Vagina (tissue), 2 donors: ENCODE measurements at regions not wholly inside any gene's neighbourhood (a gene's known extent, or its start where the extent isn't known, plus 50 kb on each side); places are given as distances from the start of the nearest gene placed in this dataset.

Experiments
- DNase-seq, 2 donors: peaks; one replicate each; pipeline ENCODE4 v3.0.0-alpha.2; 2017; ENCODE audit errors: extremely low spot score in 2 of 2
- H3K27ac ChIP-seq: fragments of 200-600 bp; sonication (generic); one replicate; pipeline ENCODE4 v1.5.1; 2019
- H3K27me3 ChIP-seq: fragments of 200-600 bp; sonication (generic); one replicate; pipeline ENCODE4 v1.5.1; 2019
- H3K36me3 ChIP-seq, 2 donors: fragments of 200-600 bp; sonication (generic); one replicate each; pipeline ENCODE4 v1.5.1; 2017 to 2019
- H3K4me1 ChIP-seq: fragments of 200-600 bp; sonication (generic); one replicate; pipeline ENCODE4 v1.5.1; 2019
- H3K4me3 ChIP-seq, 2 donors: fragments of 200-600 bp; sonication (generic); 1 replicate in 1 of 2; 2 replicates in 1 of 2; pipeline ENCODE4 v1.5.1; 2016 to 2019
- H3K9me3 ChIP-seq: fragments of 200-600 bp; sonication (generic); one replicate; pipeline ENCODE4 v1.5.1; 2019
- CTCF ChIP-seq, 3 experiments: fragments of 450-650 bp in 2 of 3; fragments of 200-600 bp in 1 of 3; sonication (generic) in 1 of 3; IDR thresholded peaks; one replicate each; pipeline ENCODE4 v1.5.1; 2017 to 2019; ENCODE audit warnings: antibody characterized with exemption in 3 of 3, mild to moderate bottlenecking in 2 of 3, moderate library complexity in 2 of 3
- POLR2A ChIP-seq, 2 donors: fragments of 450-650 bp; IDR thresholded peaks; one replicate each; pipeline ENCODE4 v1.6.1; 2017; ENCODE audit warnings: antibody characterized with exemption in 2 of 2, mild to moderate bottlenecking in 2 of 2, moderate library complexity in 2 of 2
- POLR2AphosphoS5 ChIP-seq, 2 donors: sonication (generic); formaldehyde crosslinking; IDR thresholded peaks; one replicate each; pipeline ENCODE4 v1.9.0; 2017; ENCODE audit warnings: antibody characterized with exemption in 2 of 2, mild to moderate bottlenecking in 2 of 2, low read depth in 1 of 2; ENCODE audit not compliant: insufficient read depth in 1 of 2
- intact Hi-C: fragments of 100-400 bp; cut with DNase I; formaldehyde crosslinking; loops from one replicate; pipeline ENCODE4 v1.15.1; 2023

- no peaks in the 10 kb centered on the region for H3K9me3 ChIP-seq
- intact Hi-C loops: no loop called here
- TF ChIP-seq CTCF (IDR thresholded peaks at IDR 0.05) (no peak), POLR2A (IDR thresholded peaks at IDR 0.05) (no peak), POLR2AphosphoS5 (IDR thresholded peaks at IDR 0.05; ENCODE audit: insufficient read depth in 1 of 2, low read depth in 1 of 2) (no peak)
- no peak overlapping the region for H3K4me3 ChIP-seq
- H3K27me3 ChIP-seq: no peaks in the 10 kb centered on the region
- no peaks in the 10 kb centered on the region for H3K4me1 ChIP-seq
- H3K27ac ChIP-seq: no peak overlapping the region
- DNase-seq: no peak
- no peaks in the 10 kb centered on the region for H3K36me3 ChIP-seq
Observed at GRCh38 chr1:53383136-53383870, 55.4 kb upstream of the LRP8 start.

DNA sequence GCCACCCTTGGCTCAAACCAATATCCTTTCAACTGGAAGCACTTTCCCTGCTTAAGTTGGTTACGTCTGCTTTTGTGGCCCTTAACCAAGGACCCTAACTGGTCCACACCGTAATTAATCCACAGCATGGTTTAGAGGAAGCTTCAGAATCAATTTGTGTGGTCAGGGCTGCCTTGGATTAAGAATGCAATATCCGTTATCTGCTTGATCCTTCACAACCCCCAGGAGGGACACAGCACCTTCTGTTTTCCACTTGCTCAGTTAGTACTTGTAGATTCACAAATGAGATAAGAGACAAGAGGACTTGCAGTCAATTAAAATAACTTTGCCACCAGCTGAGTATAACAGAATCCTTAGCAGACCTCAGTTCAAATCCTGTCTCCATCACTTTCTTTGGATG, 56.9 kb upstream of the LRP8 start:
- no peak for DNase-seq
- intact Hi-C loops: no loop called here
- Histone ChIP-seq H3K27me3 (no peaks in the 10 kb centered on the region), H3K36me3 (no peaks in the 10 kb centered on the region), H3K27ac (no peak overlapping the region), H3K4me1 (no peaks in the 10 kb centered on the region), H3K4me3 (no peak overlapping the region), H3K9me3 (no peaks in the 10 kb centered on the region)
- TF ChIP-seq POLR2AphosphoS5 (IDR thresholded peaks at IDR 0.05; ENCODE audit: insufficient read depth in 1 of 2, low read depth in 1 of 2): no peak
- no peak for TF ChIP-seq POLR2A (IDR thresholded peaks at IDR 0.05)
- no peak for TF ChIP-seq CTCF (IDR thresholded peaks at IDR 0.05)

GRCh38 chr1:53385276-53386225, 57.7 kb upstream of the LRP8 start:
- no peak overlapping the region for H3K27ac ChIP-seq
- TF ChIP-seq POLR2AphosphoS5 (IDR thresholded peaks at IDR 0.05; ENCODE audit: insufficient read depth in 1 of 2, low read depth in 1 of 2) (no peak), POLR2A (IDR thresholded peaks at IDR 0.05) (no peak), CTCF (IDR thresholded peaks at IDR 0.05) (no peak)
- DNase-seq: no peak
- no peaks in the 10 kb centered on the region for H3K4me1 ChIP-seq
- no peaks in the 10 kb centered on the region for H3K27me3 ChIP-seq
- no peak overlapping the region for H3K4me3 ChIP-seq
- intact Hi-C loops: no loop called here
- no peaks in the 10 kb centered on the region for H3K9me3 ChIP-seq
- no peaks in the 10 kb centered on the region for H3K36me3 ChIP-seq

DNA sequence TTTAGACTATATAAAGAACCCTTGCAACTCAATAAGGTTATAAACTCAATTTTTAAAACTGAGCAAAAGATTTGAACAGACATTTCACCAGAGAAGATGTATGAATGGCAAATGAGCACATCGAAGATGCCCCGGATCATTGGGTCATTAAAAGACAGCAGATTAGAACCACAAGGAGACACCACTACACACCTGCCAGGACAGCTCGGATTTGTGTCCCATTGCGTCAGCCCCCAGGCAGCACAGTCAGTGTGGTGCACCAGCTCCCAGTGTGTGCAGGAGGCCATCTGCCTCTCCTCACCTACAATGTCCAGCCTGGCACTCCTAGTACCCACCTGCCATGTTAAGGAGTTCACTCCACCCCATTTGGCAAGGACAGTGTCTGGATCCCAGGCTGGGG, 61.1 kb upstream of the LRP8 start:
- Histone ChIP-seq H3K27me3 (no peaks in the 10 kb centered on the region), H3K27ac (no peak overlapping the region)
- intact Hi-C loops: no loop called here

More for the DNA sequence above, 61.1 kb upstream of the LRP8 start:
- no peaks in the 10 kb centered on the region for H3K9me3 ChIP-seq
- H3K4me3 ChIP-seq: no peak overlapping the region
- H3K36me3 ChIP-seq: no peaks in the 10 kb centered on the region
- H3K4me1 ChIP-seq: no peaks in the 10 kb centered on the region
- DNase-seq: no peak
- no peak for TF ChIP-seq CTCF (IDR thresholded peaks at IDR 0.05)
- TF ChIP-seq POLR2AphosphoS5 (IDR thresholded peaks at IDR 0.05; ENCODE audit: insufficient read depth in 1 of 2, low read depth in 1 of 2): no peak
- TF ChIP-seq POLR2A (IDR thresholded peaks at IDR 0.05): no peak
